HG03060 (cell line): ENCODE measurements at regions not wholly inside any gene's neighbourhood (a gene's known extent, or its start where the extent isn't known, plus 50 kb on each side); places are given as distances from the start of the nearest gene placed in this dataset.

Source experiments
- ATAC-seq: cut with Tn5 transposase; IDR thresholded peaks from one replicate; pipeline ENCODE4 v1.9.1; 2021; ENCODE audit warnings: low read depth, moderate number of reproducible peaks; ENCODE audit not compliant: unreplicated experiment

DNA sequence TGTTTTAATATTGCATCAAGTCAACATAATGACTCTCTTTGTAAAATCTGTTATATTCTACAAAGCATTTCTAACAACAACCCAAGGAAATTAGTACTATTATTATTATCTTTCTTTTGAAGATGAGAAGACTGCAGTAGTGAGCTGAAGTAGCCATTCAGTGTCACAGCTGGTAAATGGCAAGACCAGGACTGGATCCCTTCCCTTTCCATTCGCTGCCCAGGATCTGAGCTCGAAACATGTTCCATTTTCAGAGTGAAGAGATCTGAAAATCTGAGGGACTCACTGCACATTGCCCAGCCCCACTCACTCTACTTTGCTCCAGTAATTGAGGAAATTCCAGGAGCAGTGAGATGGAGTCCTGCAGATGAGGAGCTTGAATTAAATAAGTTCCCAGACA lies 240.0 kb upstream of the BLID start:
- ATAC-seq = no peak

DNA sequence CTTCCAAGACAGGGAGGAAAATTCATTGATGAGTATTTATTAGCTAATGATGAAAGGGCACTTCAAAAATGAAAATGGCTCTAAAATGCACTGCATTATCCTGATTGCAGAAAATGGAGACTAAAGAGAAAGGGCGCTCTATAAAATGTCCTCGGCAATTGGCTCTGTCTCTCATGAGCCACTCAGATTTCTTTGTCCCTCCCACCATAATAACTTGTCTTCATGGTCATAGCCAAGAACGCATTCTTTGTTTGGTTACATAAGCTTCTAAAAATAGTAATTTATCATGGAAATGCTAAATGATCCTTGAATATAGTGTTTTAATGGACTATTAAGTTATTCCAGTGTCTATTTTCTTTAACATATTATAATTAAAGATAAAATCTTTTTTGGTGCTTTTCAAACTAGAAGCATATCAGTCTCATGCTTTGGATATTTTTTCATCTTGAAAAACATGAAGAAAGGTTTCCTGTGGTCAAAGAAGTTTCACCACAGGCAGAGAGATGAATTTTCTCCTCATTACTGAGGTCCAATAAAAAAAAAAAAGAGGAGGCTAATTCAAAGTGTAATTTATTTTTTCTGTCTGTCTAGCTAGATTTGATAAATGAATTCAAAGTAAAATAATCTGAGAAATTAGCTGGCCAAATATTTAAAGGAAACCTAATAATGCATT lies 238.1 kb upstream of the BLID start:
- no peak for ATAC-seq

DNA sequence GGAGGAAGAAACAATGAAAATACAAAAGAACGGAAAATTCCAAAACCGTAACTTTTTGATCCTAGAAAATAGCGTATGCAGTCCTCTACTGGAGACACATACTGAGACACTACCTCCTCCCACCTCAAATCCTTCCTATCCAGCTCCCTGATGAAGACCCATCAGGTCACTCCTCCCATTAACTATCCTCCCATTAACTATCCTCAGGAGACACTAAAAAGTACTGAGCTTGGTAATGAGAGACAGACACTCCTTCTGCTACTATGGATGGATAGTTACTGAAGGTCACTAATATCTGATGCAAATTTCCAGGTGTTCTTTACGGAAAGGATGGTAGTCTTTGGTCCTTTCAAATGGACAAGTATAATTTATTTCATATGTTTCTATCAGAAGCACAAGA lies 237.5 kb upstream of the BLID start:
- ATAC-seq = no peak

DNA sequence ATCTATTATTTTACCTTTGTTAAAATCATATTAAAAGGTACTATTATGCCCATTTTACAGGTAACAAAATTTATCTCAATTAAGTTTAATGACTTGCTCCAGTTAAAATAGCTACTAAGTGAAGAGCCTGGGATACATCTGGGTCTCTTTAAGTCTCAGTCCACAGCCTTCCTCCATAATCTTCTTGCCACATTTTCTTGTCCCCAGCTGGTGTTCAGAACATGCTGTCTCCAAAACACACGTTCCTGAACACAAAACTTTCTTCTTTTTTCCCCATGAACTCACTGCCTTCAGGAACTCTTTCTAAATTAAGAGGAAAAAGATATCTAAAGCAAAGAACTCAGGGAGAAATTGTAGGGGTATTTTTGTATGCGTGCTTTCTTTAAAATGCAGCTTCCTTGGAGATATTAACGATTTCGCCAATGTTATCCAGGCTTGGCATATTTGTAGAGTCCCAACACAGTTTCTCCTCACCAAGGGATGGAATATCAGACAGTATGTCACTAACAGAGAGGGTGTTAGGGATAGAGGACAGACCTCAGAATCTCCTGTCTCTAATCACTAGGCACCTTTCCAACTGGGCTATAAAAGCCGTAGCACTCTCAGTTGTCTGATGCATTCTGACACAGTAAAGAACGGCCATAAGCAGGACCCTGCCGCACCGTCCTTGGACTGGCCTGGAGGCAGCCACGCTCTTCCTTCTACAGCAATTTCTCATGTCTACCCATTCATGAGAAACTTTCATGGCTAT lies 232.8 kb upstream of the BLID start:
- no peak for ATAC-seq

DNA sequence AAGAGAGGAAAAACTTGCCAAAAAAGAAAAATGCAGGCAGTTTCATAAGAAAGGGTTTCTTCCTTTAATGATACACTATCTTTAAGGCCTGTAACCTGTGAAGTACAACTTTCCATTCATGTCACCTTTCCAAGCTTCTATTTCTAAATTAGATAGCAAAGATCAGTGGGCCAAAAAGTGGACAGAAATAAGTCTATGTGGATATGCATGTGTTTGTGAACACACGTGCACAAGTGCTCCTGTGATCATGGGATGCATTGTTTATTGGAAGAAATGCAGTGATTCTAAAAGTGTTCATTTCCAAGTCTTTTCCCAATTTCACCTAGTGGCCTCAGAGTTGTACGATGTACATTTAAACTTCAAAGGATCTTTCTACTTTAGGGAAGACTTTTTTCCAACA lies 230.0 kb upstream of the BLID start:
- ATAC-seq = no peak

DNA sequence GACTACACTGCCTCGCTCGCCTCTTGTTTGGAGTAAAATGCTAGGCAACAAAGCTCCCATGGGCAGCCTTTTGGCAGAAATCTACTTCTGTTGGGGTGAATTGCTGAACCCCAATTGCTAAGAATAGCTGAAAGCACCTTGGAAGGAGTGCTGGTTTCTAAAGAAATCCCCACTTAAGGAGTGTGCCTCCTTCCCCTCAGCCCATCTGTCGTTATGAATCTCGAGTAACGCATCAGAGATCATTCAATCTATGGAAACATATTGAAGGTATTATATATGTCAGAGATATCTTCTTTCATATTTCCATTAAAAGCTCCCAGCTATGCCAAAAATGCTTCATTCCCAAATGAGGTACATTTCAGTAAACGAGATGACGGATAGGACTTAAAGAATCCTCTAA lies 229.6 kb upstream of the BLID start:
- no peak for ATAC-seq

DNA sequence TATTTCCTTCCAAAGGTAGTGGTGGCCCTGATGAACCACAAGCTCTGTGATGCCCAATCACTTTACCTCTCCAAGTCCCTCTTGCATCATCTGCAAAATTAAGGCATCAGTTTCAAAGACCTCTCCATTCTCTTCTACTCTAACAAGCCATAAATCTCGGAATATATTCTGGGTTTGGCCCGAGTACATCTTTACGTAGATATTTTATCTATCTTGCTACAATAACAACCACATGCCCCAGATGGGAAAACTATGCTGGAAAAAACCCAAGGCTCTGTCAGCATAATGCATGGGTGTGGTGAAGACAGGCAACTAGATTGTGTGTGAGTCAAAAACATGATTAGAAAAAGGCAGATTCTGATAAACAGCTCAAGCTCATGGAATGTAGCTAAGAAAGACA lies 228.2 kb upstream of the BLID start:
- ATAC-seq = no peak

DNA sequence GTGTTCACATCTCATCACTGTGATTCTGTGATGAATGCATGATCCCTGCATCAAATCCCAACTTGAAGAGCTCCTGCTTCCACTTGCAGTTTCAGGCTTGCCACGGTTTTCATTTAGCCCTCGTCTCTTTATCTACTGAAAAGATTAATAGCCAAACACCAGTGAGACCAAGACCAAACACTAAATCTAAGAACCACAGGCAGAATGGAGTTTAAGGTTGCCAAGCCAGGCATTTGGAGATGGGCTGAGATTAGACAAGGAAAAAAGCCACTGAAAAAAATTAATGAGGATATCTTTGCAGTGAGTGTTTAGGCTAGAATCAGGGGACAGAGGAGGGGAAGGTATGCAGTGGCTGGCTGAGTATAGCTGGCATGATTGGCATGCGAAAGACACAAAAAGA lies 227.2 kb upstream of the BLID start:
- ATAC-seq = no peak

DNA sequence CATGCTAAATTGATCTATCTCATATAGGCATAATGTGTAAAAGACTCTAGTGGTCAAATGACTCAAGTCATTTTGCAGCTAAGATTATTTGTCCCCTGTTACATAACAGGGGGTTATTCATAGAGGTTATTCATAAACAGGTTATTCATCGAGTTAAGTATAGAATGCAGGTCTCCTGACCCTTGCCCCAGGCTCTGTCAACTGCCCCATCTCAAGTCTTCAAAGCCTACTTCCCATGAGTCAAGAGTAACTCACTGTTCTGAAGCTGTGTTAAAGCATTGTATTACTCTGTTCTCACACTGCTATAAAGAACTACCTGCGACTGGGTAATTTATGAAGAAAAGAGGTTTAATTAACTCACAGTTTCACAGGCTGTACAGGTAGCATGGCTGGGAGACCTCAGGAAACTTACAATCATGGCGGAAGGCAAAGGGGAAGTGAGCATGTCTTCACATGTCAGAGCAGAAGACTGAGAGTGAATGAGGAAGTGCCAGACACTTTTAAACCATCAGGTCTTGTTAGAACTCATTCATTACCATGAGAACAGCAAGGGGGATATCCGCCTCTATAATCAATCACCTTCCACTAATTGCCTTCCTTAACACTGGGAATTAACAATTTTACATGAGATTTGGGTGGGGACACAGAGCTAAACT lies 226.2 kb upstream of the BLID start:
- no peak for ATAC-seq

DNA sequence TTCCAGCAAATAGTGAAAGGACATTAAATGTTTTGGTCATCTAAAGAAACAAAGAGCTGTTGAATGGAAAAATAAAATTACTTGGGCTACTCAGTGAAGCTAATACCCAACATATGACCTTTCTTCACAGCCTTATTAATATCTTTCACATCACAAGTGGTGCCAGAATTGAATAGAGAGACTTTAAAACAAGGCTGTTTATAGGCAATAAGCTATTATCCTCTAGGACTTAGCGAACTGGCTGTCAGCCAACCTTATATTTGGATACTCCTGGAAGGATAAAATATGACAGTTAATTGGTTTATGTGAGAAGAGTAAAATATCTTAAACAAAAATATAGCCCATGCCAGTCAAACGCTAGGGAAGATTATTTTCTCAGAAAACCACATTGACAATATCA lies 225.5 kb upstream of the BLID start:
- ATAC-seq = no peak

DNA sequence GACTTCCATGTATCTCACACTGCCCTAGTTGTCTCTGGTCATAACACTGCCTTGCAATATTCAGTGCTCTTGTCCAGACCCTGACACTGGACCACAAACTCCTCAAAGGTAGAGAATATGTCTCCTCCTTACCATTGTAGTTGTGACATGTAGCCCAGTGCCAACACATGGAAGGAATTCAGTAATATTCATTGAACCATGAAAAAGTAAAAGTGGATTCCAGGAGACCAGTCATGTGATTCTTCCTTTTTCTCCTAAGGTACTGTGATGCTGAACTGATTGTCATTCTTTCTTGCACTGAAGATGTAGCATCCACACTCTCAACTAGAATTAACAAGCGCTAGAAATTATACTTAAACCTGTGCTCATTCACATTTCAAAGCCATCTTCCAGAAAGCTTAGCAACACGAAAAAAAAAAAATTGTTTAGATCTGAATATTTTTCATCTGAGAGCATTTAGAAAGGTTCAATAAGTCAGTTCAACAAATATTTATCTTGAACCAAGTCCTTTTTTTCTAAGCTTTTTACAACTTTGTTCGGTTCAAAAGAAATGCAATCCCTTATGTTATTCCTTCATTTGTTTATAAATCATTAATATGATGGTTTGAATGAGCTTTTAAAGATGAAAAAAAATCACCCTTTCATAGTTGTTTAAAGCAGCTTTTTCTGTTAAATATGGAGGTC lies 224.7 kb upstream of the BLID start:
- no peak for ATAC-seq

DNA sequence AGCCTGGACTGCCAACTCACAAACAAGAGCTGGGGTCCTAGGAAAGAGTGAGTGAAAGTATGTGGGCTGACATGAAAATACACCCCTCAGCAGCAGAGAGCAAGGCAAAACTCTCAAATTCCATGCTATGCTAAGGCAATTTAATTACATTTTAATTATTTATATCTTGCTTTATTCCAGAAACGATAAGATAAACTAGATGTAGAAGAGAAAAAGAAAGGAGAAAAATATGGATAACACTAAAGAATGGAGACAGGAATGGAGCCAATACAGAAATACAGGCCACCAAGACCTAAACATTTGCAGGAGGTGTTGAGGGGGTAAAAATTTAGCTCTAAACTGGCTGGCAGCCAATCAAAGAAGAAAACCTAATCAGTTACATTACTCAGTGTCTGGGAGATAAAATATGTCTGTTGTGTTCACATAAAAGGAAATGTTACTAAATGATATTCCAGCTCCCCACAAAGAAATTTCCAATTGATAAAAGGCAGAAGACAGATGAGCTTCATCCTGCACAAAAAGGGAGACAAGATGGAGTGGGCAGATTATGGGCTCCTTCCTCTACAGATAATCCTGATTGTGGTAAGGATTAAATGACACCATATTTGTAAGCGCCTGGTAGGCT lies 223.5 kb upstream of the BLID start:
- no peak for ATAC-seq

DNA sequence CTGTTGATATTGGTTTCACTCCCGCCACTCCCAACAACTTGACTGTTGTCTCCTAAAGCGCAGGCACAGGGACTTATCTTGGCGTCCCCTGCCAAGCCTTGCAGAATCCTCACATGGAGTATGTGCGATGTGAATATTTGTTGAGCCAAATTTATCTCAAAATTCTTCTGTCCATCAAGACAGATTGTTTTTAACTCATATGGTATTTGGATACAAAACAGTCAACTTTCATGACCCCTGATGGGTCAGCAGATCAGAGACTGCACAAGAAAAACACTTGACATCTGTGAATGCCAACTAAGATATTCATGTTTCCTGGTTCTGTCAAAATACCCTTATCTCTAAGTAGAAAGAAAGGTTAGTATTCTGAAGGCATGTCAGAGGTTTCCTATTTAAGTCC lies 221.7 kb upstream of the BLID start:
- ATAC-seq = no peak

DNA sequence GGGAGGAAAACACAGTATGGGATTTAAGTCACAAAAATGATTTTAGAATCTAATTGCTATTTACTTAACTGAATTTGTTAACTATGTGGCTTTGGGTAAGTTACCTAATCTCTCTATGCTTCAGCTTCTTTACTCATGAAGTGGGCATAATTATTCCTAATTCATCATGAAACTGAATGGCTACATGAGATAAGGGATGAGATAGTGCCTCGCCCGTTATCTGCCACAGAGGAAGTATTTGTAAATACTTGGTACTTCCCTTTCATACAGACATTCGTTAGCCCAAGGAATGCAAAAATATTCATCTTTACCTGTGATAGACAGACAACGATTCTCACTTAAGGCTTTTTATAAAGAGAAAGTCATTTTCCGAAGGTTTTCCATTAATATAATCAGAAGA lies 221.2 kb upstream of the BLID start:
- ATAC-seq = no peak

DNA sequence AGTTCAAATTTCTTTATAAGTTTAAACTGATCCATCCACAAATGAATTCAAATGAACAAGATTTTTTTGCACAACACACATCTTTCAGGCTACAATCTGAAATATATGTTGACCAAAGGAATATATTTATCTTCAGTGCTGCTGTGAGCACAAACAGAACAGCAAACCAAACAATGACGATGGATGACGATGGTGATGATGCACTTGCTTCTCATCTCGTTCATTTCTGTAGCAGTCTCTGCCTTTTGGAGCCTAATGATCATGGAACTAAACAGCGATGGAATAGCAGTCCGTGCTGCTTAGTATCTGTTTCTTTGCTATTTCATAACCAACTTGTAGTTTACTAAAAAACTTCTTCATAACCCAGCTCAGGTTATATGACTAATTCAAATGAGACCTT lies 220.7 kb upstream of the BLID start:
- no peak for ATAC-seq

DNA sequence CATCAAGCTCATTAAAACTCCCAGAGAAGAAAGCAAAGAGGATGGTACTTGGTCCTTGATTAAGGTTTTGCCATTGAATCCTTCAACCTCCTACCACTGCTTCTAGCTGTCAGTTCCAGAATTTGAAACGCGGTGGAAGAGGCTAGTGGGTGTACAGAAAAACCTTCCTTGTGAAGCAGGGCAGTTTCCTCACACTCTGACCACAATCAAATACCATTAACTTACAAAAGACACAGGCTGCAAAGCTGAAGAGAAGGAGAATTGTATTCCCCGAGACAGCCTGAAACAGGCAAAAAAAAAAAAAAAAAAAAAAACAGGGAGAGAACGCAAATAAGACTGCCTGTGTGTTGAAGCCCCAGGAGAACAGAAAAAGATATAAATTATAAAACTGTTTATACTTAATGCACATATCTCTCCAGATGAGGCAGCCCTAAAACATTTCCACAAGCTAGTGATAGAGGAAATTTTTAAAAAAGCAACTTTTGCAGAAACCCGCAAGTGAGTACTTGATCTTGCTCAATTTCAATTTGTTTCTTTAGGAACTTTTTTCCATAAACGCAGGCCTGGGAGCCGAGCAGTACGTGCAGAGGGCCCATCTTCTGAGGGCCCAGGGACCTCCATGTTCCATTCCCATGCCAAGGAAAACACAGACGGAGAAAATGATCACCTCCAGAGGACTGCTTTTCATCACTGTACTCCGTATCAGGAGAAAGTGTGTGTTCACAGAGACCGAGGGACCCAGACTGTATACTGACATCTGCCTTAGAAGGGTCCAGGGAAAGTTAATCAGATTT lies 218.7 kb upstream of the BLID start:
- ATAC-seq = no peak

DNA sequence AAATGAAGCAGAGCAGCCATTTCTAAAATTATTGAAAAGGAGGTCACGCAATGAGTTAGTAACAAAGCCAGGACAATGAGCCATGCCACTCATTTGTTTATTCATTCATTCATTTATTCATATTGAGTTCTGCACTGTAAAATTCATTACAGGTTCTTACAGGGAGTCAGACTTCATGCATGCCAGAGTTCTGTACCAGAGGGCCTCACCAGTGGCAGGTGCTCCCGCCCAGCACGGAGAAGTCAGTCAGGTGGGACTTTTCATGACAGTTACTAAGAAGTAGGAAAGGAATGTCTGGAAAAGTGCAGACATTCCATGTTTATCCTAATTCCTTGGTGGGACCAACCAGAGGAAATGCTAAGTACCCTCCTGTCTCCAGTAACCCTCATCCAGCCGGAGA lies 217.5 kb upstream of the BLID start:
- no peak for ATAC-seq

DNA sequence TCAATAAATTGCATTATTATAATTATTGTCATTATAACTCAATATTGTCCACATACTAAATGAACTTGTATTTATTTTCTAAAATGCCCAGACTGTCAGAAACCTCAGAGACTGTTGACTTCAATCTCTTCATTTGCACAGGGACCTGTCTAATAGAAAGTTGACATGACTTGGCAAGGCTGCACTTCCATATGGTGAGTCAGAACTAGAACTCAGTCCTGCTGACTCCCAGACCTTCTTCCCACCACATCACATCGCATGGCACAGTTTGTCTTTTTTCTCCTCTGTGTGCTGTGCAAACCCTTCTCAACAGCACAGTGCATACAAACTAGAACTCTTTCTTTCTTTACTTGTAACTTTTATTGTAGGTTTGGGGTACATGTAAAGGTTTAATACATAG lies 215.1 kb upstream of the BLID start:
- no peak for ATAC-seq

DNA sequence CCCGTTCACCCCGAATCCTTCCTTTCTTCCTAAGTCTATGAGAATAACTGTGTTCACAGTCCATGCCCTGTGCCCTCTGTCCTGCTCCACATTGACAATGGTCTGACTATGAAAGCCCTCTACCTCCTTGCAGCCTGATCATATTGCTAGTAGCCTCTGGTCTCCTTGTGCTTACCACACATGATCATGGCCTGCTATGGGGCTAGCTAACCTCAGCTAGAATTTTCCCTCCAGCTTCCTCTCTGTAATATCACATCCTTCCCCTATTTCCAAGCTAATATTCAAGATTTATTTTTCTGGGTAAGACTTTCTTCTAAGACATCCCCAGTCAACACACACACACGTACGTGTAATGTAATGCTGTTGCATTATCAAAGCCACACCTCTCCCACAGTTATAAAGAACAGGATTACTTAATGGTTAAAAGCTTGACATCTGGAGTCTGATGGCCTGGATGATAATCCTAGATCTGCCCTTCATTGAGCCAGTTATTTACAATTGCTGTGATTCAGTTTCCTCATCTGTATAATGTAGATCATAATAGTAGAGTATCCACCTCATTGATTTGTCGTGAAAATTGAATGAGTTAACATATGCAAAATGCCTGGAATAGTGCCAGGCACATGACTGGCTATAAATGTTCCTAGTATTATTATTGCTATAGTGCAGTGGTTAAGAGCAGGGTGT lies 214.4 kb upstream of the BLID start:
- ATAC-seq = no peak

DNA sequence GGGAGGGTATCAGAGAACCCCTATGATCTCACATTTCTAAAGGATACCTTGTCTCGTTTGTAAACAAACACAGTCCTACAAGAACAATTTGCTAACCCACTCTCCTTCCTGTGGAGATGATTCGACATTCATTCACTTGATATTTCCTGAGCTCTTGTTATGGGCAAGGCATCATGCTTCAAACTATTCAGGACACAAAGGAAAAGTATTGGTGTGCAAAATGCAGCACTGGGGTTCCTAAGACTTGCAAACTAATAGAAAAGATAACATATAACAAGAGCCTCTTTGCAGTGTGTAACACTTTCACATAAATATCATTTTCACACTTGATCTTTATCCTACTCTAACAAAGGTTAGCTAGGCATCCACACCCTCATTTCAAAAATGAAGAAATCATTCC lies 211.5 kb upstream of the BLID start:
- ATAC-seq = no peak
